Activated CD8-positive, alpha-beta memory T cell treated with anti-CD3 and anti-CD28 coated beads, Interleukin-2, amount 50 U/mL, for 48 hours (primary cell): ENCODE measurements at regions not wholly inside any gene's neighbourhood (a gene's known extent, or its start where the extent isn't known, plus 50 kb on each side); places are given as distances from the start of the nearest gene placed in this dataset.
A peak's percentile ranks its signal among the peaks of the same experiment; 100 is the strongest.

Experiments
- DNase-seq: peaks from one replicate; pipeline ENCODE4 v3.0.0-alpha.2; 2020

DNA sequence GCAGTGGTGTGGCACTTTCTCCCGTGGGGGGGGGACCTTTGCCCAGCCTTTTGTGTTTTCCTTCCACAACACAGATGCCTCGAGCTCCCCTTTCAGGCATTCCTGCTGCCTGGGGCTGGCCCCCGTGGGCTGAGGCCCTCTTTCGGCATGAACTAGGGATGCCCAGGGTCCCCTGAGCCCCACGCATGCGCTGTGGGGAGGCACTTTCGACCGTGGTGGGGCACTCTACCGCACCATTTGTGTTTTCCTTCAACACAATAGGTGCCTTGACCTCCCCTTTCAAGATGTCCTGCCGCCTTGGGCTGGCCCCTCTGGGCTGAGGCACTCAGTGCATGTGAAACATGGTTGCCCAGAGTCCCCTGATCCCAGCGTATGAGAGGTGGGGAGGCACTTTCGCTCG is 363.7 kb downstream of the ALG10 start:
- no peak for DNase-seq

DNA sequence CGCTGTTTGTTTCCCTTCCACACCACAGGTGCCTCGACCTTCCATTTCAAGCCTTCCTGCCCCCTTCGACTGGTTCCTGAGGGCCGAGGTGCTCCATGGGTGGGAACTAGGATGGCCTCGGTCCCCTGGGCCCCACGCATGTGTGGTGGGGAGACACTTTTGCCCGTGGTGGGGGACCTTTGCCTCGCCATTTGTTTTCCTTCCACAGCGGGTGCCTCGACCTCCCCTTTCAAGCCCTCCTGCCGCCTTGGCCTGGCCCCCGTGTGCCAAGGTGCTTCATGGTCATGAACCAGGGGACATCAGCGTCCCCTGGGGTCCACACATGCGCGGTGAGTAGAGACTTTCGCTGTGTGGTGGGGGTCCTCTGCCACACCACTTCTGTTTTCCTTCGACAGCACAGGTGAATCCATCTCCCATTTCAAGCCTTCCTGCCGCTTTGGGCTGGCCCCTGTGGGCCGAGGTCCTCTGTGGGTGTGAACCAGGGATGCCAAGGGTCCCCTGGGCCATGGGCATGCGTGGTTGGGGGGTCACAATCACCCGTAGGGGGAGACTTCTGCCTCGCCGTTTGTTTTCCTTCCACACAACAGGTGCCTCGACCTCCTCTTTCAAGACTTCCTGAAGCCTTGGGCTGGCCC is 364.4 kb downstream of the ALG10 start:
- no peak for DNase-seq

DNA sequence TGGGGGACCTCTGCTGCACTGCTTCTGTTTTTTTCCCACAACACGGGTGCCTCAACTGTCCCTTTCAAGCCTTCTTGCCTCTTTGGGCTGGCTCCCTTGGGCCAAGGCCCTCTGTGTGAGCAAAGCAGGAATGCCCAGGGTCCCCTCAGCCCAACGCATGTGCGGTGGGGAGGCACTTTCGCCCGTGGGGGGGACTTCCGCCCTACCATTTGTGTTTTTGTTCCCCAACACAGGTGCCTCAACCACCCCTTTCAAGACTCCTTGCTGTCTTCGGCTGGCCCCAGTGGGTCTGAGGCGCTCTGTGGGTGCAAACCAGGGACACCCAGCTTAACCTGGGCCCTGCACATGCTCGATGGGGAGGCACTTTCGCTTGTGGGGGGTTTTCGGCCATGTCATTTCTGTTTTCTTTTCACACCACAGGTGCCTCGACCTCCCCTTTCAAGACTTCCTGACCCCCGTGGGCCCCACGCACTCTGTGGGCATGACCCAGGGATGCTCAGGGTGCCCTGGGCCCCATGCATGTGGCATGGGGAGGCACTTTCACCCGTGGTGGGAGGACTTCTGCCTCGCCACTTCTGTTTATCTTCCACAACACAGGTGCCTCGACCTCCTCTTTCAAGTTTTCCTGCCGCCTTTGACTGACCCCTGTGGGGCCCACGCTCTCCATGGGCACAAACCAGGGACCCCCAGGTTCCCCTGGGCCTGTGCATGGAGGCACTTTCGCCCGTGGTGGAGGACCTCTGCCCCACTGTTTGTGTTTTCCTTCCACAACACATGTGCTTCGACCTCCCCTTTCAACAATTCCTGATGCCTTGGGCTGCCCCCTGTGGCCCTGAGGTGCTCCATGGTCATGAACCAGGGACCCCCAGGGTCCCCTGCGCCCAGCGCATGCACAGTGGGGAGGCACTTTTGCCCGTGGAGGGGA is 365.7 kb downstream of the ALG10 start:
- no peak for DNase-seq

DNA sequence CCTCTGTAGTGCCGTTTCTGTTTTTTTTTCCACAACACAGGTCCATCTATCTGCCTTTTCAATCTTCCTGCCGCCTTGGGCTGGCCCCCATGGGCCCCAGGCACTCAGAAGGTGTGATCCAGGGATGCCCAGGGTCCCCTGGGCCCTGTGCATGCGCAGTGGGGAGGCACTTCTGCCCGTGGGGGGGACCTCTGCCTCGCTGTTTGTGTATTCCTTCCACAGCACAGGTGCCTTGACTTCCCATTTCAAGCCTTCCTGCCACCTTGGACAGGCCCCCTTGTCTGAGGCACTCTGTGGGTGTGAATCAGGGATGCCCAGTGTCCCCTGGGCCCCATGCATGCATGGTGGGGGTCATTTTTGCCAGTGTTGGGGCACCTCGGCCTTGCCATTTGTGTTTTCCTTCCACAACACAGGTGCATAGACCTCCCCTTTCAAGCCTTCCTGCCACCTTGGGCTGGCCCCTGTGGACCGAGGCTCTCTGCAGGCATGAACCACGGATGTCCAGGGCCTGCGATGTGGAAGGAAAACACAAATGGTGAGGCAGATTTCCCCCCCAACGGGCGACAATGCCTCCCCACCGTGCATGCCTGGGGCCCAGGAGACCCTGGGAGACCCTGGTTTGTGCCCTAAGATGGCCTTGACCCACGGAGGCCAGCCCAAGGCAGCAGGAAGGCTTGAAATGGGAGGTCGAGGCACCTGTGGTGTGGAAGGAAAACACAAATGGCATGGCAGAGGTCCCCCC is 366.5 kb downstream of the ALG10 start:
- no peak for DNase-seq

DNA sequence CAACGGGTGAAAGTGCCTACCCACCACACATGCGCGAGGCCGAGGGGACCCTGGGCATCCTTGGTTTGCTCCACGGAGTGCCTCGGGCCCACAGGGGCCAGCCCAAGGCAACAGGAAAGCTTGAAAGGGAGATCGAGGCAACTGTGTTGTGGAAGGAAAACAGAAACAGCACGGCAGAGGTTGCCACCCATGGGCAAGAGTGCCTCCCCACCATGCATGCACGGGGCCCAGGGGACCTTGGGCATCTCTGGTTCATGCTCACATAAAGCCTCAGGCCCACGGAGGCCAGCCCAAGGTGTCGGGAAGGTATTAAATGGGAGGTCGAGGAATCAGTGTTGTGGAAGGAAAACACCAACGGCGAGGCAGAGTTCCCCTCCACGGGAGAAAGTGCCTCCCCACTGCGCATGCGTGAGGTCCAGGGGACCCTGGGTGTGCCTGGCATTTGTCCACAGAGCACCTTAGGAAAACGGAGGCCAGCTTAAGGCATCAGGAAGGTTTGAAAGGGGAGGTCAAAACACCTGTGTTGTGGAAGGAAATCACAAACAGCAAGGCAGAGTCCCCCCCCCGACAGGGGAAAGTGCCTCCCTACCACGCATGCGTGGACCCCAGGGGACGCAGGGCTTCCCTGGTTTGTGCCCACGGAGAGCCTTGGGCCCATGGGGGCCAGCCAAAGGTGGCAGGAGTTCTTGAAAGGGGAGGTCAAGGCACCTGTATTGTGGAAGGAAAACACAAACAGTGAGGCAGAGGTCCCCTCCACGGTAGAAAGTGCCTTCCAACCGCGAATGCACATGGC is 367.3 kb downstream of the ALG10 start:
- no peak for DNase-seq

DNA sequence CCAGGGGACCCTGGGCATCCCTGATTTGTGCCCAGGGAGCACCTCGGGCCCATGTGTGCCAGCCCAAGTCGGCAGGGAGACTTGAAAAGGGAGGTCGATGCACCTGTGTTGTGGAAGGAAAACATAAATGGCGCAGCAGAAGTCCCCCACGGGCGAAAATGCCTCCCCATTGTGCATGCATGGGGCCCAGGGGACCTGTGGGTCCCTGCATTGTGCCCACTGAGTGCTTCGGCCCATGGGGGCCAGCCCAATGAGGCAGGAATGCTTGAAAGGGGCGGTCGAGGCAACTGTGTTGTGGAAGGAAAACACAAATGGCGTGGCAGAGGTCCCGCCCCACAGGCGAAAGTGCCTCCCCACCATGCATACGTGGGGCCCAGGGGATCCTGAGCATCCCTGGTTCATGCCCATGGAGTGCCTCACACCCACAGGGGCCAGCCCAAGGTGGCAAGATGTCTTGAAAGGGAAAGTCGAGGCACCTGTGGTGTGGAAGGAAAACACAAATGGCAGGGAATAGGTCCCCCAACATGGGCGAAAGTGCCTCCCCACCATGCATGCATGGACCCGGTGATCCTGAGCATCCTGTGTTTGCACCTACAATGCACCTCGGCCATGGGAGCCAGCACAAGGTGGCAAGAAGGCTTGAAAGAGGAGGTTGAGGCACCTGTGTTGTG is 368.0 kb downstream of the ALG10 start:
- DNase-seq, result no peak

- no peak for DNase-seq
Measured at GRCh38 chr12:34390846-34391700, 368.8 kb downstream of the ALG10 start.

GRCh38 chr12:34391771-34392581 is 369.7 kb downstream of the ALG10 start:
- DNase-seq, result no peak

GRCh38 chr12:34392741-34393085 is 370.4 kb downstream of the ALG10 start:
- no peak for DNase-seq

DNA sequence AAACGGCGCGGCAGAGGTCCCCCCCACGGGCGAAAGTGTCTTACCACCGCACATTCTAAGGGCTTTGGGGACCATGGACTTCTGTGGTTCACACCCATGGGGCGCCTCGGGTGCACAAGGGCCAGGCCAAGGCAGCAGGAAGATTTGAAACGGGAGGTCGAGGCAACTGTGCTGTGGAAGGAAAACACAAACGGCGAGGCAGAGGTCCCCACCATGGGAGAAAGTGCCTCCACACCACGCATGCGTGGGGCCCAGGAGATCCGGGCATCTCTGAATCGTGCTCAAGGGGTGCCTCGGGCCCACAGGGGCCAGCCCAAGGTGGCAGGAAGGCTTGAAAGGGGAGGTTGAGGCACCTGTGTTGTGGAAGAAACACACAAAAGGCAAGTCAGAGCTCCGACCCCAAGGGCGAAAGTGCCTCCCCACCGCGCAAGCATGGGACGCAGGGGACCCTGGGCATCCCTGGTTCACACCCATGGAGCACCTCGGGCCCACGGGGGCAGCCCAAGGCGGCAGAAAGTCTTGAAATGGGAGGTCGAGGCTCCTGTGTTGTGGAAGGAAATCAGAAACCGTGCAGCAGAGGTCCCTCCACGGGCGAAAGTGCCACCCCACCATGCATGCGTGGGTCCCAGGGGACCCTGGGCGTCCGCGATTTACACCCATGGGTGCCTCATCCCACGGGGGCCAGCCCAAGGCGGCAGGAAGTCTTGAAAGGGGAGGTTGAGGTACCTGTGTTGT is 371.0 kb downstream of the ALG10 start:
- DNase-seq, result no peak

- DNase-seq, result peak; percentile 20
Measured at GRCh38 chr12:34393821-34394150, 371.5 kb downstream of the ALG10 start.

- DNase-seq, result peak; percentile 13
Measured at GRCh38 chr12:34394211-34395055, 372.1 kb downstream of the ALG10 start.

DNA sequence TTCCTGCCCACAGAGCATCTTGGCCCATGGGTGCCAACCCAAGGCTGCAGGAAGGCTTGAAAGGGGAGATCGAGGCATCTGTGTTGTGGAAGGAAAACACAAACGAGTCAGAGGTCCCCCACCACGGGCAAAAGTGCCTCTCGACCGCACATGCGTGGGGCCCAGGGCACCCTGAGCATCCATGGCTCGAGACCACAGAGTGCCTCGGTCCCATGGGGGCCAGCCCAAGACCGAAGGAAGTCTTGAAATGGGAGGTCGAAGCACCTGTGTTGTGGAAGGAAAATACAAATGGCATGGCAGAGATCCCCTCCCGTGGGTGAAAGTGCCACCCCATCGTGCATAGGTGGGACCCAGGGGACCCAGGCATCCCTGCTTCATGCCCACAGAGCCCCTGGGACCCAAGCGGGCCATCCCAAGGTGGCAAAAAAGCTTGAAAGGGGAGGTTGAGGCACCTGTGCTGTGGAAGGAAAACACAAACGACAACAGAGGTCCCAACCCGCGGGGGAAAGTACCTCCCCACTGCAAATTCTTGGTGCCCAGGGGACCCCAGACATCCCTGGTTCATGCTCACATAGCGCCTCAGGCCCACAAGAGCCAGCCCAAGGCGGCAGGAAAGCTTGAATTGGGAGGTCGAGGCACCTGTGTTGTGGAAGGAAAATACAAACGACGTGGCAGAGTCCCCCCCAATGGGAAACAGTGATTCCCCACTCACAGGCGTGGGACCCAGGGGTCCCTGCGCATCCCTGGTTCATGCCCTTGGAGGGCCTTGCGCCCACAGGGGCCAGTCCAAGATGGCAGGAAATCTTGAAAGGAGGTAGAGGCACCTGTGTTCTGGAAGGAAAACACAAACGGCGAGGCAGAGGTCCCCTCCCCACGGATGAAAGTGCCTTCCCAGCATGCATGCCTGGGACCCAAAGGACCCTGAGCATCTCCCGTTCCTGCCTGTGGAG is 373.0 kb downstream of the ALG10 start:
- DNase-seq, result peak; percentile 4

GRCh38 chr12:34396006-34396860 is 373.9 kb downstream of the ALG10 start:
- peak; percentile 8 for DNase-seq

GRCh38 chr12:34396861-34397590 is 374.7 kb downstream of the ALG10 start:
- DNase-seq, result peak; percentile 6
